Activated CD8-positive, alpha-beta memory T cell treated with anti-CD3 and anti-CD28 coated beads, Interleukin-2, amount 50 U/mL, for 1 hour (primary cell): ENCODE measurements at regions not wholly inside any gene's neighbourhood (a gene's known extent, or its start where the extent isn't known, plus 50 kb on each side); places are given as distances from the start of the nearest gene placed in this dataset.

Experiments
- DNase-seq: peaks from one replicate; pipeline ENCODE4 v3.0.0-alpha.2; 2020; ENCODE audit errors: extremely low read depth

DNA sequence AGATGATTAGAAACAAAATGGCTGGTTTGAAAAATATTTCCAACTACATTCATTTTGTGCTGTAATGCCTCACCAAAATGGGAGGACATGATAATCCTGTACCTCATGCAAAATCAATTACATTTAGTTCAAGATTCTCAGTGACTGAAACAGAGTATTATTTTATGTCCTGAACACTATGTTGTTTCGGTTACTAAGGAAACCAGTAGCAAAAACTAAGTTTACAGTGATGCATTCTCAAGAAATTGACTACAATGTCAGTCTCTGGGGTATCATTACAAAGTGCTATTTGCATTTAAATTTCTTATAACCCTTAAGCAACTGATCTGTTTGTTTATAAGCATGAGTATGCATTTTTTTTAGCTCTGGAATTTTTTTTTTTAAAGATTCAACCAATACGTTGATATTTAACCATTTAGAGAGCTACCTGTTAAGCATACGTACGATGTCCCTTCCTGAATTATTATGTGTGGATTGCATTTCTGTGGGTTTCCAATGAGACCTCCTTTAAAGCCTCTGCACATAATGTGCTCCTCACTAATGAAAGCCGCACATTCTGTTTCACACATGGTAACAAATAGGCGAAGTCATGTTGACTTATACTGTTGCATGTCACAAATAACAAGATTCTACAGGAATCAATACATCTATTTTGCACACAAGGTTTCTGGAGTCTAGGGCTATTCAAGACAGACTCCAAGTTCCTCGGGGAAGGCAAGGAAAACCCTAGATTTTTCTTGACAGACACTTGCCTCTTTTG, 1035.7 kb downstream of the ADGRL2 start:
- no peak for DNase-seq

DNA sequence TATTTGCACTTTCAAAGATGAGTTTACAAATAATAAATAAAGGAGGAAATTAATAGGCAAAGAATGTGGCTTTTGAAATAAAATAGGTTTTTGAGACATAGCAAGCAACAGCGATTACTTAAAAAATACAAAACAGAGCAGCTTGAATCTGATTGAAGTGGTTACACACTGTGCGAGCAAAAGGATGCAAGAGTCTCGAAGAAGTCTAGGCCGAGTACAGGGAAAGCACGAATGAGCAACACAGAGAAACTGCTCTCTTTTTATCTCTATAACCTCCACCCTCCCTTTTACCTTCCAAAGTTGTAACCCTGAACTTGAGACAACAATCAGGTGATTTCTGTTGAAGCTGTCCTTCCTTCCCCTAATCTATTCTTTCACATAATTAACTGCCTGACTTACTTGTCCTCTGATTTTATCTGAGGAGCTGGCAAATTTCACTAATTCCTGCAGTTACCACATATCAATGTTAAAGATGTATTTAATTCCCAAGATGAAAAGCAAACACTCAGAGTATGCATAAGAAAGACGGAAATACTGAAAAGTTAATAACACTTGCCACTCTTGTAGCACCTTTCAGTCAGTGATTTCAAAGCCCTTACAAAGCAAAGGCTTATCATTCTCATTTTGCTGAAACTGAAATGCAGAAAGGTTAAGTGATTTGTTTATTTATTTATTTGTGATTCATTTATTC, 1030.1 kb downstream of the ADGRL2 start:
- no peak for DNase-seq

DNA sequence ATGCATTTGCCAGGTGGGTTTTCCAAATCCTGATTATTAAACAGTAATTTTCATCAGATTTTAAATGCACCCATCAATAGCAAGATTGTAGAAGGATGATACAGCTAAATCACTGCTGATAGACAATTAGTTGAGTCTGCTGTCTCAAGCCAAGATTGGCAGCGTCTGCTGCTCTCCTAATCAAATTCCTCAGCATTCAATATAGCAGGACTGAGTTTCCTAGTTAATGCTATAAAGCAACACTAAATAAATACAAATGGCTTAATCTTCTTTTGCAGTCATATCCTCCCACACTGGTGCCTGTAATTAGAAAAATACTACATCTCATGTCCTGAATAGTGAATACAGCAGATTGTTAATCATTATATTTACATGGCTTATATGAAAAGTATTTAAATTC, 1028.8 kb downstream of the ADGRL2 start:
- no peak for DNase-seq

DNA sequence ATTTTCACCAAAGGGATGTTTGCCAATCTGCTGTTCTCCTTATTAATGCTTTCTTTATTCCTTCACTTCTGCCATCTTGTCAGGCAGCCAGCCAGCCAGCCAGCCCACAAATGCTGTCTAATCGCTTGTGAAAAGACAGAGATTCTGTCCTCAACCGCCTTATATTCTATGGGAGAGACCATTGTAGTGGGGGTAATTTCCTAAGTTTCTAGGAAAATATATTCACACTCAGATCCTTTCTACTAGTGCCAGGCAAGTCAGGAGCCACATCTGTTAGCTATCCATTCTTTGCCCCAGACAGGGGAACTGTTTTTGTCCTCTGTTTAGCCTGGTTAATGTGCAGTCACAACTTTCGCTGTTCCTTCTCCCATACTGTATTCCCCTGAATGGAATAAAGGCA, 1023.1 kb downstream of the ADGRL2 start:
- DNase-seq = no peak

DNA sequence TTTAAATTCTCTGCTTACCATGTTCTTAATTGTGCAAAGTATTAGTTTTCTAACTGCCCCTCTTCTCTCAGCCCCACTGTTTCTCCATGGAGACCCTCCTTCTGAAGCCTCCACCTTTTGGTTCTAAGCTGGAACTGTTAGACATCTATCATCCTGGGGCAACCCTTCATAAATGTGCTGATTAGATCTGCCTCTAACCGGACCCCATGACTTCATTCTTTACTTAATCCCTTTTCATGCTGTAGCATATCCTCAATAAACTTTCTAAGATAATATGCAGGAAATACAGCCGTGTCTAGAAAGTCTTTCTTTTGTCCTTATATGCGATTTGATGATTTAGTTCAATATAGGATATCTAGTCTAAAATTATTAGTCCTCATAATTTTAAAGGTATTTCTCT, 1020.1 kb downstream of the ADGRL2 start:
- no peak for DNase-seq

DNA sequence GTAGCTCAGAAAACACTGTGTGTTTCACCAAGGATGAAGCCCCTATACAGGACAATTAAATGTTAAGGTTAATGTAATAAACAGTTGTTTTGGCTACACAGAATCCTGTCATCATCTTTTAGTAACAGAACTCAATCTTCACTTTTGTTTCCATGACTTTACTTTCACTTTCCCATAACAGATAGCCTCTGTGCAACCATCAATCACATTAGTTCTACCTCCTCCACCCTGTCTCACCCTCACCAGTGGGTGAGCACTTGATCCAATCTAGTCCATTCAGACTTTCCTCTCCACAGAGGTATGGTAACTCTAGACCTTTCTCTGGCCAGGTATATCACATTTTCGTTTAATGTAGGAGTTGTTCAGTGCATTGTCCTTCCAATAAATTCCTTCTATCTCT, 1018.5 kb downstream of the ADGRL2 start:
- DNase-seq = no peak

DNA sequence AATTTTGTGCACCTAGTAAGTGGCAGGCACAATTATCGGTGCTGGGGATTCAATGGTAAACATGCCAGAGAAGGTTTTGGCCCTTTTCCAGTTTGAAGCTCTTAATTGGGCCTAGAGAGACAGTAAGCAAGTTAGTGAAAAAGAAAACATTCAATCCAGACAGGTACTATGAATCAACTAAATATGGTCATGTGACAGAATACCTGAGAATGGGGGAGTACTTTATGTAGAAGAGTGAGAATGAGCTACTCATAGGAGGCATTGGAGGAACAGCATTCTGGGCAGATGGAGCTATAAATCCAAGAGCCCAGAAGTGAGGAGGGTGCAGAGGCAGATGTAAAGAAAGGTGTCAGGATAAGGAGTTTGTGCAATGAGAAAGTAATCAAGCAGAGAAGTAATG, 1017.9 kb downstream of the ADGRL2 start:
- no peak for DNase-seq

DNA sequence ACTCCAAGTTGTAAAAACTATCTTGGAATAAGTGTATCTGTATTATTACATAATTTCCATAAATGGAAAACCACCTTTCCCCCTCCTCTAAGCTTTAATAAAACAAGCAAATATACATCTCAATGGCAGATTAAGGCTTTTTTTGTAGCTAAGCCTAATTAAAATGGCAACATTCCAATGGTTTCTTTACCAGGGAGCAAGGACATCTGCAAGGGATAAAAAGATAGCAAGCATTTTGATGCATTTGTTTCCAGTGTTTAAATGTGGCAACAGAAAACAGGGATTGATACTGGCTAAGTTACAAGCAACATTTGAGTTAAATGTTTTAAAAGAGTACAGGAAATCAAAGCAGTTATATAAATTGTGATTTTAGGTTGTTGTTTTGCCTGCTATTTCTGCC, 1012.7 kb downstream of the ADGRL2 start:
- DNase-seq = no peak

DNA sequence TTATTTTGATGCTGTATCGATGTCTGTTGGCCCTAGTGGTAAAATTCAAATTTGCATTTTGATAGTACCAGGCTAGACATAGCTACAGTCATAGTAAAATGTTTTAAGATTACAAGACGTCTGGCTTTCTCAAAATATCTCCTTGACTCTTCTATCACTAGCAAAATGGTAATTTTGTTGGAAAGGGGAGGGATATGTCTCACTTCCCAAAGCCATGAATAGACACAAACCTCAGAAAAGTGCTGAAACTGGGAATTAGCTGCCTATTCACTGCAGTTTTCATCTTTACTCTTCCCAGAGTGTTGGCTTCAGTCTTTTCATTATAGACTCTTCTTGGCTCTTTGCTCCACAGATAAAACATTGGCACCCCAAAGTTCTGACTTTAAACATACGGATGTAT, 1009.9 kb downstream of the ADGRL2 start:
- DNase-seq = no peak

DNA sequence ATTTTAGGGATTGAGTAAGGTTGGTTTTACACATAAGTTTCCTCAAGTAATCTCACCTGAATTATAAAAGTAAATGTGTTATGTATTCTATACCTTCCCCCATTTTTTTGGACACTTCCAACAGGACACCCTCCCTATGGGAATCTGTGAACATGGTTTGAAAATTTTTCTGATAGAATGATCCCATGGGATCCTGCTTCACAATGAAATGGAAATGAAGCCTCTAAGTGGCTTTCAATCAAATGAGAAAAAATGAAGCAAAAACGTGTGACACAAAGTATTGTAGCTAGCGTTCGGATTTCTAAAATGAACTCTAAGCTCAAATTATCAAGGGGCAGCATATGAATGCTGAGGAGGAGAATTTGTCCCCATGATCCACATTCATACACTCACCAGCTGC, 1006.8 kb downstream of the ADGRL2 start:
- DNase-seq = no peak

DNA sequence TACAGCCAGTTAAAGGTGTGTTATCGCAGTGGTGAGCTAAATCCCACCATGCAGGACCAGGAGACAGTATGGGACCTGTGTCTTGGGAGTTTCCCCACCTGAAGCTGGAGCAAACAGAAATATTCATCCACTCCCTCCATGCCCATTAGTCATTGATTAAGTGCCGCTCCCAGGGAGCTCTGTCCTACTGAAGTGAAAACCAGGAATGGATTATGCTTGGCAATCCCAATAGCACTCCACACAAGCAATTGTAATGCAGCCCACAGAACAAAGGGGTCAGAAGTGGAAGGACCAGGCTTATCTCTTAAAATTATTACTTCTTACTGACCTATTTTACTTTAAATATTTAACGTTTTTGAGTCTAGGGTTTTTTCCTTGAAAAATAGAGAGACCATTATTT, 1005.4 kb downstream of the ADGRL2 start:
- DNase-seq = no peak

DNA sequence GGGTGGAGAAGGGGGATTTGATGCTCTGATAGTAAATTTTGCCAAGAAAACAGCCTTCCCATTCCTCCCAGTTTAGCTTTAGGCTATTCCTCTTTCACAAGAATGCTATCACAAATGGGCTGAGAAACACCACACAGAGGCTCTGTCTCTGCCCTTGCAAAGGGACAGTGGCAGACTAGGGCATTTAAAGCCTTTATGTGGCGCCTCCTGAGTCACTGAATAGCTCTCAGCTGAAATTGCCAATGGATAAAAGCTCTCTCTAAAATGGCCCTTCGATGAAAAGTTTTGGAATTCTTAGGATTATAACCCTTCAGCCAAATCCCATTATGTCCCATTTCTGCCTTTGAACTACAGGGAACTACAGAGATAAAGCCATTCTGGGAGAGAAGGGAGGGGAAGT, 1000.4 kb downstream of the ADGRL2 start:
- DNase-seq = no peak

DNA sequence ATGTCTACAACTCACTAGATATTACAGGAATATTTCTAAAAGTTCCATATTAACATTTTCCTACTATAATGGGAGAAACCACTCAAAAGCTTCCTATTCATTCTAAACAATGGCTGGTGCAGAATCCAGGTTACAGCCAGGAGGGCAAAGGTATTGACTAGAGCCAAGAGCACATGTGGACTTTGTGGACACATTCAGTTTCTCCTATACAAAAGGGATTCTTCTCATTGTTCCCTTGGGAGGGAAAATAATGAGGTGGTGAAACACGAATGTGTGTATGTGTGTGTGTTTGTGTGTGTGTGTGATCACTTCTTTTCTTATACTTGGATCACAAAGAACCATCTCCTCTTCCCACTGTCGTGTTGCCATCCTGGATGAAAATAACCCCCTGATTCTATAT, 1000.0 kb downstream of the ADGRL2 start:
- no peak for DNase-seq

DNA sequence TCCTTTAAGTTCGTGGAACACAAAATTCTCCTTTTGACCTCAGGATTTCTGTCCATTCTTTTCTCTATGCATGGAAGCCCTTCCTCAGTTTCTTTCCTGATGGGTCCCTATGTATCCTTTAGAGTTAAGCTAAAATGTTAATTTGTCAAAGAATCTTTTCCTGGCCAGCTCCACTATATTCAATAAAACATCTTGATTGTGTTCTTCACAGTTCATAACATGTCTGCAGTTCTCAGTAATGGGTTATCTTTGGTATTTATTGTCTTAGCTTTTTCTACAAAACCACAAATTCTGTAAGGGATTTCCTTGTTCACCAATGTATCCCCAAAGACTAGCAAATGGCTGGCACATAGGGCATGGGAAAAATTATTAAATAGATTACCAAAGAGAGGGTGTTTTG, 998.5 kb downstream of the ADGRL2 start:
- no peak for DNase-seq

DNA sequence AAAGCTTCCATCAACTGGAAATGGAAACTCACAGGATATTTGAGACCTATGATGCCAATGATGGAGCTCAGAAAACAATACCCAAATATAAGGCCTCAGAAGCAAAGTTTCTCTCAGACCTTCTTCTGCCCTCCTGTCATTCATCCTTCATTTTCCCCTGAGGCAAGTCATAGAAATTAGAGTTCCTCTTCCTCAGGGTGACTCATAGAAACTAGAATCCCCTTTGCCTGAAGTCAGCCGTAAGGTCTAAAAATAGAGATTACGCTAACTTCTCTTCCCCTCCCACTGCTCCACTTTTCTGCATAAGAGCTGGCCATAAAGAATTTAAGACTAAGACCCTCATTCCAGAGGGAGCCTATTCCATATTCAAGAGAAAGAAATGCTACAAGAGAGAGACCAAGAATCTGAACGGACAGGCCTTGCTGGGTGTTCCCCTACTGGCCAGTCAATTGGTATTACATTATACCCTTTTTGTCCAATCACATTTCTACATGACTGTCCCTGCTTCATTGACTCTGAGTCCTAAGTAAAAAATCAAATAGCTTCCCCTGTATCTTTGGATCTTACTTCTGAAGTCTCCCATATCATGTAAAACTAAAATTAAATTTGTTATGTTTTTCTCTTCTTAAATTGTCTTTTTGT, 994.9 kb downstream of the ADGRL2 start:
- no peak for DNase-seq

DNA sequence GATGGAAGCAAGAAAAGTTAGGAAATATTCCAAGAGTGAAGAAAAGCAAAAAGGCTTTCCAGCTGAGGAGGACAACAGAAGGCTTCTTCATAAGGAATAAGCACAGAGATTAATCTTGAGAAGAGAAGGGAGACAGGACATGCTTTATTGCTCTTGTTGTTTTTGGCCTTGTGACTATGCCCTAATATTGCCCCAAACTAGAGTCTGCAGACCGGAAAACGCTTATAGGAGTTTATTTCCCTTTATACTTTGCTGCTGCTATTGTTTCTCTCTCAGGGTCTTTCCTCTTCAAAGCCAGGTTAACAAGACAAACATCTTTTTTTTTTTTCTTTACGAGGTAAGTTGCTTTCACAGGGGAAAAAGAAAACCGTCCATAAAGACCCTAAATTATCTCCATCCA, 991.4 kb downstream of the ADGRL2 start:
- DNase-seq = no peak

DNA sequence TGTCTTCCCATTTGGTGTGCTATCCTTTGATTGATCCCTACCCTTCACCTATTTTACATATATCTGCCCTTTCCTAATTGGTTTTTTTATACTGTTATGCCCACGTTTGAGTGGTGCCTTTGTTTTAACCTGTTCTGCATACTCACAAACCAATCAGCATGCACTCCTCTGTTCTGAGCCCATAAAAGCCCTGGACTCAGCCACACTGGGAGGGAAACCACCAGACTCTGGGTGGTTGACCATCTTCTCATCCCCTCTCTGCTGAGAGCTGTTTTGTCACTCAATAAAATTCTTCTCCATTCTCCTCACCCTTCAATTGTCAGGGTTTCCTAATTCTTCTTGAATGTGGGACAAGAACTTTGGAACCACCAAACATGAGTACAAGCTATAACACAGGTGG, 989.8 kb downstream of the ADGRL2 start:
- DNase-seq = no peak

DNA sequence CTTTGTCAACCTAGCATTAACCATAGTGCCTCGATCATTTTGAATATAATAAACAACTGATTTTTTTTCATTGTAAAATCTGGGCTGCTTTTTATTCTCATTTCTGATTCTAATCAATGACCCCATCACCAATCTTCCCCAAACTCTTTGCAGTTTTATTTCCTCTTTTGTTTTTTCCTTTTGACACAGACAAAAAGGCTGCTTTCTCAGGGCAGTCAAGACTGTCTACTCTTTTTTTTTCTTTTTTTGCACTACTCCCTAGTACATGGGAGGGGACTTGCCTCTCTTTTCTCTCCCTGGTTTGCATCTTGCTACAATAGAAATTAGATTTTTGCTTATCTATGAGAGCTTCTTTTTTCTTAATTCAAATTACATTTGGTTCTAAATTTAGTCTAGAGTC, 987.9 kb downstream of the ADGRL2 start:
- no peak for DNase-seq

DNA sequence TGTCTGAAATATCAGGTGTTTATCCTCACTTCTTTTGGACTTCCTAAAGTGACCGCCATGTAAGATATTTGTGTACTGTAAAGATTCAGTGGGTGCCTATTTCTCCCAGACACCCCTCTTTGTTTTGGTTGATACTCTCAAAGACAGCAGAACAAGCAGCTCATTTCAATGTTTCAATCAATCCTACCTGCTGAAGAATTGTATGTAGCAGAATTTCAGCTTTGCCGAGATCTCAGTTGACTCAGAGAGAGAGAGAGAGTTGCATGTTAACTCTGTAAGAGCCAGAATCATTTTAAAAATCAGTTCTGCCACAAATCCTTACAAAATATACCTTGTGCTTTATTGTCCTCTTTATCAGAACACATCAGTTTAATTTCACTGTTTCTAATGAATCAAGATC, 987.3 kb downstream of the ADGRL2 start:
- no peak for DNase-seq

DNA sequence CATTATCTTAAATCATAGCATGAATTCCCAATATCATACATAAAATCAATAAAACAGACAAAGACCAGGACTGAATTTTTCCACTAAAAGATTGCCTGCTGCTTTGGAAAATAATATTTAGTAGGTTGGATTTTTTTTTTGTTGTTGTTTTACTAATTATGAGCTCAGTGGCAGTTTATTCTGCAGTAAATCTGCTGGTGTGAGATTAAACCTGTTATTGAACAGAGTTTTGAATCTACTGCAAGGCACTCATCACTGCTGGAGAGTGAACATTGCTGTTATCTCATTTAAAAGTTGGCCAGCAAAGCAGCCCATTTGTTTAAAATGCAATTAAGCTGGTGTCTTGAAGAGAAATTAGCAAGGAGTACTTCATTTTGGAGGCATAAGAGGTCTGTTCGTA, 986.1 kb downstream of the ADGRL2 start:
- DNase-seq = no peak

DNA sequence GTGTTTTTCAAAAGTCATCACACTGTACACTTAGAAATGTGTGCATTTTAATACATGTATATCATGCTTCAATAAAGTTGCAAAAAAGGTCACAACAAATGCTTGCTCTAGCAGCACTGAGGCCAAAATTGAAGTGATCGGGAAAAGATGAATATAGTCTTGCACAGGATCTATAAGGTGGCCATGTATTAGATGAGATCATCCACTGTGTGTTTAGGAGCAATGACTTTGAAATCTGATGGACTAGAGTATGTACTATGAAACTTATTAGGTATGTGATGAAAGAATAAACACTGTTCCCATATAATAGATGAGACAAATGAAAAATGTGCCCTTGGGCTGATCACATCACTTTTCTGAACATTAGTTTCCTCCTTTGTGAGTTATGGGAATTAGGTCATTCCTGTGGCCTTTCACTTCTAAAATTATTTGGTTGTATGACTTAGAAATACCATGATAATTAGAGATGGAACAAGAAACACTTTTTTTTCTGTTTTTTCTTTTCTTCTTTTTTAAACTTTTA, 984.6 kb downstream of the ADGRL2 start:
- no peak for DNase-seq

DNA sequence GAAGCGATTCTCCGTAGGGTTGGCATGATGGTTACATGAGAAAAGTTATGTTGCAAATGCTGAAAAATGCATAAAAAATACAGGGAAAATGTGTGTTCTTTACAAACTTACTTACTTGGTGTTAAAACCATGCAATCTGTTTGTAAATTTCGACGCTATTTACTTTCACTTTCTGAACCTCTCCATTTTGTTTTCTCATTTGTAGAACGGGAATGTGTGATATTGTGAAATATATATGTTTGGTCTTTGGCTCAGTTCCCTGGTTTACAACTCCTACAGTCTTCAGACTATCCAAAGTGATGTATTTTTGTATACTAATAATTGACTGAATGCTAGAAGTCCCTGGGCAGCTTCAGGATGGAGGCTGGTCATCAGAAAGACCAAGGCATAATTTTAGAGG, 982.3 kb downstream of the ADGRL2 start:
- no peak for DNase-seq

DNA sequence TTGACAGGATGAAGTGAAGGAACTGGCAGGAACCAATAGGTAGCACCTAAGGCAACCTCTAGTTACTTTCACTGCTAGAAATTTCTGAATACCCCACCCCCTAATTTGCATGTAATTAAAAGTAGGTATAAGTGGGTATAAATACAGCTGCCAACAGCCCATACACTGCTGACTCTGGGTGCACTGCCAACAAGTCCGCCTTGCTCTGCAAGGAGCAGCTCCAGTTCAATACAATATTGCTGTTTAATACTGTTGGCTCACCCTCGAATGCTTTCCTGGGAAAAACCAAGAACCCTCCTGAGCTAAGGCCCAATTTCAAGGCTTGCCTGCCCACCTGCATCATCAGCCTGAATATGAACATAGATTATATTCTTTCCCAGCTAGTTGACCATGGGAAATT, 981.9 kb downstream of the ADGRL2 start:
- DNase-seq = no peak
